ENCODE measurements at regions not wholly inside any gene's neighbourhood (a gene's known extent, or its start where the extent isn't known, plus 50 kb on each side); places are given as distances from the start of the nearest gene placed in this dataset.

DNA sequence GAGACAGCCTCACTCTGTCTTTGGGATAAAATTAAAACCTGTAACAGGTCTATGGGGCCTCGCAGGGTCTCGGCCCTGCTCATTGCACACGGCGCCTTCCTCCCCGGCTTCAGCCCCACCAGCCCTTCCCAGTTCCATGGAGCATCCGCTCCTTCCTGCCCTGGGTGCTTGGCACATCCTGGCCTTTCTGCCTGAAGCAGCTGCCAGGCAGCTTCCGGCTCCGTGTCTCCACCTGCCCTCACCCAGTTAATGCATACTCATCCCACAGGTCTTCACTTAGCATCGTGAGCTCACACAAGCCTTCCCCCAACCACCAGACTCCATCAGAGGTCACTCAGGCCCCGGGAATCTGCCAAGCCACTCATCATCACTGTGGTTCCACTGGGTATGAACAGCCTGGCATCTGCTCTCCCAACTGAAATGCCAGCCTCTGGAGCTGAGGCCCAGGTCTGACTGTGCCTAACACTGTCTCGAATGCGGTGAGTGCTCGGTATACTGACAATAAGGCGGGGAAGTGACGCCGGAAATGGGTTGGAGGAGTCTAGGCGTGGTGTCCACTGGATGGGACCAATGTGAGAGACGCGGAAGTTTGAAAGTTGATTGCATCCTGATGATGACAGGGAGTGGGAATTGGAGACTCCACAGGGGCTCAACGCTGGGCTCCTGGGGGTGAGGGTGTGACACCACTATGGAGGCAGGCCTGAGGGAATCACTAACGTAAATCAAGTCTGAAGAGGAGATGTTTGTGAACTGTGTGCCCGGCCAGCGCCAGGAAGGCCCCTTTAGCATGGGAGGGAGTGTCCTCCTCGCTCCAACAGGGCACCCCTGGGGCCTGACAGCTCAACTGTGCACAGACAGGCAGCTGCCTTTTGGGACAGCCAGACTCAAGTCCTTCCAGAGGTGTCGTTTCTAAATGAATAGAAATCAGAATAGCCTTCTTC, 245.8 kb downstream of the TTLL2 start:
- BruUV-seq (replicated peaks): no TSS peak

DNA sequence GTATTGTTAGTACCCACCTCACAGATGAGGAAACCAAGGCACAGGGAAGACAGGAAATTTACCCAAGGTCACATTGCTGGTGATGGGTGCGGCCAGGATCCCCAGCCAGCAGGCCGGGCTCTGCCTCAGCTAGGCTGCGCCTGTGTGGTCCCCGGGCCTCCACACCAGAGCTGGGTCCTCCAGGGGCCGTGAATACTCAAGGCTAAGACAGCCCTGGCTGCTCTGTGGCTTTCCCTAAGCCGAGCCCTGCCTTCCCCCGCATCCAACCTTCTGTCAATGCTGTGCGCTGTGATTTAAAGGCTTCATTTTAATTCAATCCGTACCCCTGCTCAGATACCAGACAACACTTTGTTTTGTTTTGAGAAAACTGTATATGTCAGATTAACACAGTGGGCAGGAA, 246.7 kb downstream of the TTLL2 start:
- intact Hi-C loops (cut with micrococcal nuclease; ENCODE audit: unreplicated experiment): no loop called here
- POLR2A ChIA-PET: no interaction called here
- Histone ChIP-seq H3K4me3 (replicated peaks in 1 of 3; ENCODE audit: insufficient read depth in 1 of 3, low read depth in 2 of 3, low read length in 3 of 3) (no peak overlapping the region), H3K27me3 (ENCODE audit: control insufficient read depth in 1 of 2, insufficient read depth in 2 of 2, low read length in 2 of 2) (peaks cover 10 to 25% of the 10 kb centered on the region in 2 experiments; a peak in 4 of 5 replicates), H3K9me3 (ENCODE audit: low read length) (no peaks in the 10 kb centered on the region), H3K4me1 (ENCODE audit: insufficient read depth, low read length) (peaks cover 35% of the 10 kb centered on the region), H3K79me2 (ENCODE audit: insufficient read depth, low read length) (no peaks in the 10 kb centered on the region), H3K36me3 (replicated peaks in 1 of 2; ENCODE audit: control insufficient read depth in 1 of 2, insufficient read depth in 2 of 2, low read length in 2 of 2) (no peaks in the 10 kb centered on the region), H4K20me1 (ENCODE audit: insufficient read depth, low read length) (no peaks in the 10 kb centered on the region), H2AFZ (ENCODE audit: low read length) (no peak overlapping the region), H3K9ac (ENCODE audit: insufficient read depth, low read depth, low read length) (no peak overlapping the region), H3K27ac (ENCODE audit: extremely low read length, insufficient read depth, low read length) (no peak overlapping the region), H3K4me2 (ENCODE audit: low read depth, low read length) (no peak overlapping the region)
- CTCF ChIA-PET (ENCODE audit: low intra/inter-chr PET ratio, low total read pairs): no interaction called here
- no peak for DNase-seq (ENCODE audit: low spot score)
- FAIRE-seq: no peak
- no peak for ATAC-seq
- TF ChIP-seq TMF1 (CRISPR knock-in tag; IDR thresholded peaks at IDR 0.05; ENCODE audit: low read depth) (no peak), GATAD2A (CRISPR knock-in tag; IDR thresholded peaks at IDR 0.05) (no peak), ZNF629 (CRISPR knock-in tag; conservative IDR thresholded peaks at IDR 0.05) (peak; percentile 56; the same call in 1 of the 2 replicates), ZNF331 (CRISPR knock-in tag; IDR thresholded peaks at IDR 0.05) (no peak)
- WGBS (ENCODE audit: low lambda C conversion rate): 57% methylated on average over 9 of the region's 9 CpGs
- in situ Hi-C loops (cut with HindIII; ENCODE audit: extremely low pct_ligation_motif_present, low pct_unique_long_range_greater_than_20kb): no loop called here
- no TSS peak for BruUV-seq (replicated peaks)

More for the DNA sequence above, 245.8 kb downstream of the TTLL2 start:
- FAIRE-seq (no peak), DNase-seq (ENCODE audit: low spot score) (no peak), ATAC-seq (no peak)
- no peaks in the 10 kb centered on the region for H3K36me3 ChIP-seq (replicated peaks in 1 of 2; ENCODE audit: control insufficient read depth in 1 of 2, insufficient read depth in 2 of 2, low read length in 2 of 2)
- in situ Hi-C loops (cut with HindIII; ENCODE audit: extremely low pct_ligation_motif_present, low pct_unique_long_range_greater_than_20kb) (no loop called here), intact Hi-C loops (cut with micrococcal nuclease; ENCODE audit: unreplicated experiment) (no loop called here)
- ChIA-PET CTCF (ENCODE audit: low intra/inter-chr PET ratio, low total read pairs) (no interaction called here), POLR2A (interaction anchor here (1.4 kb wide), 1 partner anchor 11 kb away, joined by 3 read pairs; no protein-coding TSS in a partner anchor)
- 69% methylated on average over 23 of the region's 25 CpGs for WGBS (ENCODE audit: low lambda C conversion rate)
- no peak overlapping the region for H3K4me3 ChIP-seq (replicated peaks in 1 of 3; ENCODE audit: insufficient read depth in 1 of 3, low read depth in 2 of 3, low read length in 3 of 3)
- H3K4me2 ChIP-seq (ENCODE audit: low read depth, low read length): no peak overlapping the region
- no peaks in the 10 kb centered on the region for H3K79me2 ChIP-seq (ENCODE audit: insufficient read depth, low read length)
- no peaks in the 10 kb centered on the region for H3K9me3 ChIP-seq (ENCODE audit: low read length)
- peaks cover 10 to 25% of the 10 kb centered on the region in 2 experiments; a peak in 4 of 5 replicates for H3K27me3 ChIP-seq (ENCODE audit: control insufficient read depth in 1 of 2, insufficient read depth in 2 of 2, low read length in 2 of 2)
- peaks cover 43% of the 10 kb centered on the region for H3K4me1 ChIP-seq (ENCODE audit: insufficient read depth, low read length)
- no peak overlapping the region for H3K27ac ChIP-seq (ENCODE audit: extremely low read length, insufficient read depth, low read length)
- no peak for TF ChIP-seq GTF3A (CRISPR knock-in tag; conservative IDR thresholded peaks at IDR 0.05)
- TF ChIP-seq BORCS8-MEF2B (CRISPR knock-in tag; IDR thresholded peaks at IDR 0.05): 0 out of 2 replicates have a peak, but pooled peaks have one; percentile 7
- no peak overlapping the region for H3K9ac ChIP-seq (ENCODE audit: insufficient read depth, low read depth, low read length)
- no peaks in the 10 kb centered on the region for H4K20me1 ChIP-seq (ENCODE audit: insufficient read depth, low read length)
- no peak overlapping the region for H2AFZ ChIP-seq (ENCODE audit: low read length)
